Neural crest cell (in vitro differentiated cells): ENCODE measurements at regions not wholly inside any gene's neighbourhood (a gene's known extent, or its start where the extent isn't known, plus 50 kb on each side); places are given as distances from the start of the nearest gene placed in this dataset.

Source experiments
- DNase-seq: peaks from one replicate; pipeline ENCODE4 v3.0.0; 2021; ENCODE audit warnings: low read depth, mixed read lengths, low spot score
- H3K27ac Mint-ChIP-seq: one replicate; pipeline ENCODE4 v1.8.0; 2021; ENCODE audit warnings: mild to moderate bottlenecking, mixed read lengths; ENCODE audit not compliant: unreplicated experiment
- H3K27me3 Mint-ChIP-seq: 2 replicates; pipeline ENCODE4 v1.8.0; 2021; ENCODE audit warnings: low read depth, mild to moderate bottlenecking, mixed read lengths
- H3K36me3 Mint-ChIP-seq: 2 replicates; pipeline ENCODE4 v1.8.0; 2021; ENCODE audit warnings: low read depth, mild to moderate bottlenecking, mixed read lengths
- H3K4me1 Mint-ChIP-seq: 2 replicates; pipeline ENCODE4 v1.8.0; 2021; ENCODE audit warnings: mixed read lengths
- H3K4me3 Mint-ChIP-seq: one replicate; pipeline ENCODE4 v1.8.0; 2021; ENCODE audit warnings: mild to moderate bottlenecking, mixed read lengths
- H3K9me3 Mint-ChIP-seq: 2 replicates; pipeline ENCODE4 v1.8.0; 2021; ENCODE audit warnings: mixed read lengths
- TF ChIP-seq, protein P1 (sequence below): fragments of 200-600 bp; sonication (generic); conservative IDR thresholded peaks from 2 replicates; pipeline ENCODE4 v1.5.0; 2021; ENCODE audit warnings: antibody characterized with exemption, mild to moderate bottlenecking

GRCh38 chr10:79004311-79004710, 64.5 kb upstream of the ZMIZ1 start:
- Mint-ChIP-seq H3K27ac (no peak overlapping the region), H3K36me3 (no peaks in the 10 kb centered on the region), H3K4me1 (peaks cover 12% of the 10 kb centered on the region), H3K4me3 (no peak overlapping the region), H3K9me3 (no peaks in the 10 kb centered on the region), H3K27me3 (no peaks in the 10 kb centered on the region)
- DNase-seq, result no peak
- TF ChIP-seq, protein P1, sequence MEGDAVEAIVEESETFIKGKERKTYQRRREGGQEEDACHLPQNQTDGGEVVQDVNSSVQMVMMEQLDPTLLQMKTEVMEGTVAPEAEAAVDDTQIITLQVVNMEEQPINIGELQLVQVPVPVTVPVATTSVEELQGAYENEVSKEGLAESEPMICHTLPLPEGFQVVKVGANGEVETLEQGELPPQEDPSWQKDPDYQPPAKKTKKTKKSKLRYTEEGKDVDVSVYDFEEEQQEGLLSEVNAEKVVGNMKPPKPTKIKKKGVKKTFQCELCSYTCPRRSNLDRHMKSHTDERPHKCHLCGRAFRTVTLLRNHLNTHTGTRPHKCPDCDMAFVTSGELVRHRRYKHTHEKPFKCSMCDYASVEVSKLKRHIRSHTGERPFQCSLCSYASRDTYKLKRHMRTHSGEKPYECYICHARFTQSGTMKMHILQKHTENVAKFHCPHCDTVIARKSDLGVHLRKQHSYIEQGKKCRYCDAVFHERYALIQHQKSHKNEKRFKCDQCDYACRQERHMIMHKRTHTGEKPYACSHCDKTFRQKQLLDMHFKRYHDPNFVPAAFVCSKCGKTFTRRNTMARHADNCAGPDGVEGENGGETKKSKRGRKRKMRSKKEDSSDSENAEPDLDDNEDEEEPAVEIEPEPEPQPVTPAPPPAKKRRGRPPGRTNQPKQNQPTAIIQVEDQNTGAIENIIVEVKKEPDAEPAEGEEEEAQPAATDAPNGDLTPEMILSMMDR, result no peak

- Mint-ChIP-seq H3K4me3 (no peak overlapping the region), H3K36me3 (no peaks in the 10 kb centered on the region), H3K27ac (no peak overlapping the region), H3K4me1 (peaks cover 12% of the 10 kb centered on the region), H3K27me3 (no peaks in the 10 kb centered on the region), H3K9me3 (no peaks in the 10 kb centered on the region)
- TF ChIP-seq, protein P1, result no peak
- no peak for DNase-seq
Measured at GRCh38 chr10:79005126-79005810, 63.5 kb upstream of the ZMIZ1 start.

DNA sequence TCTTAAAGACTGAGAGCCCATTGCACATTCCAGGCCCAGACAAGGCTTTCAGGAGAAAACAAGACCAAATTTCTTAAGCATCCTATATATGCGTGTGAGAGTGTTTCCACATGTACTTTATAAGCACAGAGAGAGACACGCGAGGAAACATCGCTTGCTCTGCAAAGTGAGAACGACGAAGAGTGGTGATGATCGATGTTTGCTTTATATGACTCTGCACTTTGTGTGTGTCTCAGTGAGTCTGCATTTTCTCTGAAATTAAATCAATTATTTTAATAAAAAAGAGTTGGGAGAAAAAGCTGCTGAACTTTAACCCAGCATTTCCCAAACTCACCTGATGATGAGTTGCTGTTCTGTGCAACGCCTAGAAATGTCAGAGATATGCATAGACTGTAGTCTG, 61.7 kb upstream of the ZMIZ1 start:
- no peak for DNase-seq
- H3K27me3 Mint-ChIP-seq, result peaks cover 3% of the 10 kb centered on the region
- H3K9me3 Mint-ChIP-seq, result no peaks in the 10 kb centered on the region
- H3K27ac Mint-ChIP-seq, result no peak overlapping the region
- H3K4me1 Mint-ChIP-seq, result peaks cover 8% of the 10 kb centered on the region
- H3K36me3 Mint-ChIP-seq, result no peaks in the 10 kb centered on the region
- no peak overlapping the region for H3K4me3 Mint-ChIP-seq
- TF ChIP-seq, protein P1, result no peak

- no peaks in the 10 kb centered on the region for H3K36me3 Mint-ChIP-seq
- no peaks in the 10 kb centered on the region for H3K9me3 Mint-ChIP-seq
- TF ChIP-seq, protein P1, result no peak
- H3K4me1 Mint-ChIP-seq, result peaks cover 8% of the 10 kb centered on the region
- DNase-seq, result no peak
- peak overlapping the region; percentile 13 for H3K27ac Mint-ChIP-seq
- no peak overlapping the region for H3K4me3 Mint-ChIP-seq
- H3K27me3 Mint-ChIP-seq, result peaks cover 3% of the 10 kb centered on the region
Measured at GRCh38 chr10:79007421-79008319, 61.1 kb upstream of the ZMIZ1 start.

- no peak for DNase-seq
- TF ChIP-seq, protein P1, result no peak
- no peaks in the 10 kb centered on the region for H3K9me3 Mint-ChIP-seq
- no peak overlapping the region for H3K4me3 Mint-ChIP-seq
- H3K27me3 Mint-ChIP-seq, result peaks cover 3% of the 10 kb centered on the region
- H3K27ac Mint-ChIP-seq, result no peak overlapping the region
- H3K4me1 Mint-ChIP-seq, result peaks cover 12% of the 10 kb centered on the region
- no peaks in the 10 kb centered on the region for H3K36me3 Mint-ChIP-seq
Measured at GRCh38 chr10:79009145-79009544, 59.6 kb upstream of the ZMIZ1 start.
